Ishikawa (cell line): ENCODE measurements at regions not wholly inside any gene's neighbourhood (a gene's known extent, or its start where the extent isn't known, plus 50 kb on each side); places are given as distances from the start of the nearest gene placed in this dataset.

Experiments
- CEBPB ChIP-seq: IDR thresholded peaks from 2 replicates; pipeline ENCODE4 v1.6.1; 2012
- CREB1 ChIP-seq: IDR thresholded peaks from 2 replicates; pipeline ENCODE4 v1.6.1; 2012; ENCODE audit warnings: low read depth
- EGR1 ChIP-seq: IDR thresholded peaks from 2 replicates; pipeline ENCODE4 v1.6.1; 2012
- EP300 ChIP-seq: IDR thresholded peaks from 2 replicates; pipeline ENCODE4 v1.6.1; 2012; ENCODE audit warnings: borderline replicate concordance
- FOXM1 ChIP-seq: IDR thresholded peaks from 2 replicates; pipeline ENCODE4 v1.6.1; 2012; ENCODE audit warnings: low read depth, borderline replicate concordance
- MAX ChIP-seq: IDR thresholded peaks from 2 replicates; pipeline ENCODE4 v1.6.1; 2012
- NFIC ChIP-seq: IDR thresholded peaks from 2 replicates; pipeline ENCODE4 v1.6.1; 2012
- RAD21 ChIP-seq: IDR thresholded peaks from 2 replicates; pipeline ENCODE4 v1.6.1; 2012; ENCODE audit warnings: low read depth
- REST ChIP-seq: IDR thresholded peaks from 2 replicates; pipeline ENCODE4 v1.6.1; 2012; ENCODE audit warnings: low read depth, mild to moderate bottlenecking
- TAF1 ChIP-seq: IDR thresholded peaks from 2 replicates; pipeline ENCODE4 v1.6.1; 2012; ENCODE audit warnings: low read depth, mild to moderate bottlenecking
- TCF12 ChIP-seq: IDR thresholded peaks from 2 replicates; pipeline ENCODE4 v1.6.1; 2012; ENCODE audit warnings: low read depth
- TEAD4 ChIP-seq: IDR thresholded peaks from 2 replicates; pipeline ENCODE4 v1.6.1; 2012
- USF1 ChIP-seq: IDR thresholded peaks from 2 replicates; pipeline ENCODE4 v1.6.1; 2012
- YY1 ChIP-seq: IDR thresholded peaks from 2 replicates; pipeline ENCODE4 v1.6.1; 2012; ENCODE audit warnings: low read depth
- ZBTB7A ChIP-seq: IDR thresholded peaks from 2 replicates; pipeline ENCODE4 v1.6.1; 2012; ENCODE audit warnings: low read depth

- TF ChIP-seq FOXM1 = no peak
- TF ChIP-seq EGR1 = no peak
- no peak for TF ChIP-seq USF1
- no peak for TF ChIP-seq MAX
- no peak for TF ChIP-seq TAF1
- TF ChIP-seq CREB1 = no peak
- no peak for TF ChIP-seq EP300
- TF ChIP-seq YY1 = no peak
- TF ChIP-seq NFIC = no peak
Measured at GRCh38 chr2:188000189-188000588, 291.5 kb upstream of the GULP1 start.

- TF ChIP-seq CREB1 (no peak), YY1 (no peak), EGR1 (no peak), REST (no peak), FOXM1 (no peak), TCF12 (no peak), NFIC (no peak)
Measured at GRCh38 chr2:188003800-188004199, 287.9 kb upstream of the GULP1 start.

GRCh38 chr2:188013767-188014166 is 277.9 kb upstream of the GULP1 start:
- TF ChIP-seq EGR1 (no peak), CEBPB (no peak), RAD21 (no peak), REST (no peak), TEAD4 (no peak), USF1 (no peak), TAF1 (no peak), CREB1 (no peak), ZBTB7A (no peak), EP300 (no peak), YY1 (no peak), NFIC (no peak), MAX (no peak), FOXM1 (no peak), TCF12 (no peak)

- TF ChIP-seq RAD21 (no peak), REST (no peak), CREB1 (no peak), TAF1 (no peak), EP300 (no peak), TEAD4 (no peak), MAX (no peak), TCF12 (no peak), USF1 (no peak), FOXM1 (no peak), NFIC (no peak), ZBTB7A (no peak), CEBPB (no peak), YY1 (no peak), EGR1 (no peak)
Measured at GRCh38 chr2:188016917-188017316, 274.8 kb upstream of the GULP1 start.
